Hypothalamus (tissue), 51 donors: ENCODE measurements at regions not wholly inside any gene's neighbourhood (a gene's known extent, or its start where the extent isn't known, plus 50 kb on each side); places are given as distances from the start of the nearest gene placed in this dataset.
"Not testable (repeated sequence)": the region's sequence is repeated elsewhere in the genome, so short reads cannot be mapped to it uniquely, and the experiment has no call there.

Source experiments
- DNase-seq, 51 donors: peaks; one replicate each; lab custom pipeline; 2025; lab: John Stamatoyannopoulos, UW

GRCh38 chr1:230558324-230558723, 84.0 kb upstream of the COG2 start:
- no peak for DNase-seq

GRCh38 chr1:230556453-230556852, 85.8 kb upstream of the COG2 start:
- DNase-seq = no peak

- DNase-seq = no peak
Observed at GRCh38 chr1:230555814-230556213, 86.5 kb upstream of the COG2 start.

- DNase-seq = no peak
Observed at GRCh38 chr1:230552880-230553279, 89.4 kb upstream of the COG2 start.

GRCh38 chr1:230550945-230551344, 91.3 kb upstream of the COG2 start:
- DNase-seq = not testable (repeated sequence)

- no peak for DNase-seq
Observed at GRCh38 chr1:230550428-230550827, 91.9 kb upstream of the COG2 start.

- no peak for DNase-seq
Observed at GRCh38 chr1:230549625-230550024, 92.7 kb upstream of the COG2 start.

- DNase-seq = no peak
Observed at GRCh38 chr1:230548997-230549396, 93.3 kb upstream of the COG2 start.

GRCh38 chr1:230548357-230548756, 93.9 kb upstream of the COG2 start:
- no peak for DNase-seq

- no peak for DNase-seq
Observed at GRCh38 chr1:230545181-230545580, 97.1 kb upstream of the COG2 start.

GRCh38 chr1:230544758-230545157, 97.5 kb upstream of the COG2 start:
- DNase-seq = no peak

GRCh38 chr1:230543085-230543484, 99.2 kb upstream of the COG2 start:
- DNase-seq = no peak

GRCh38 chr1:230542681-230543080, 99.6 kb upstream of the COG2 start:
- DNase-seq = no peak

GRCh38 chr1:230542054-230542453, 100.2 kb upstream of the COG2 start:
- no peak for DNase-seq

GRCh38 chr1:230541306-230541705, 101.0 kb upstream of the COG2 start:
- DNase-seq = peak in 1 of 51 donors; percentile 19

GRCh38 chr1:230540421-230541155, 101.7 kb upstream of the COG2 start:
- DNase-seq = no peak

GRCh38 chr1:230537456-230537855, 104.8 kb upstream of the COG2 start:
- no peak for DNase-seq

GRCh38 chr1:230536641-230537155, 105.6 kb upstream of the COG2 start:
- no peak for DNase-seq

GRCh38 chr1:230534224-230534623, 108.1 kb upstream of the COG2 start:
- DNase-seq = no peak

GRCh38 chr1:230531103-230531502, 105.0 kb upstream of the PGBD5 start:
- no peak for DNase-seq

- no peak for DNase-seq
Observed at GRCh38 chr1:230519246-230519645, 93.1 kb upstream of the PGBD5 start.

GRCh38 chr1:230518511-230518910, 92.4 kb upstream of the PGBD5 start:
- DNase-seq = no peak

- DNase-seq = peak in 8 of 51 donors; percentile 5 to 20 (median 10)
Observed at GRCh38 chr1:230517786-230518185, 91.7 kb upstream of the PGBD5 start.
